DMS153 treated with DMSO at 0.1 percent for 48 hours (cell line): ENCODE measurements at regions not wholly inside any gene's neighbourhood (a gene's known extent, or its start where the extent isn't known, plus 50 kb on each side); places are given as distances from the start of the nearest gene placed in this dataset.
"Not testable (repeated sequence)": the region's sequence is repeated elsewhere in the genome, so short reads cannot be mapped to it uniquely, and the experiment has no call there.

ENCODE experiments used
- DNase-seq: peaks from one replicate; lab custom pipeline; 2025; ENCODE audit not compliant: unreplicated experiment; lab: John Stamatoyannopoulos, UW

- no peak for DNase-seq
Measured at GRCh38 chr21:16215193-16215592, 485.4 kb downstream of the USP25 start.

DNA sequence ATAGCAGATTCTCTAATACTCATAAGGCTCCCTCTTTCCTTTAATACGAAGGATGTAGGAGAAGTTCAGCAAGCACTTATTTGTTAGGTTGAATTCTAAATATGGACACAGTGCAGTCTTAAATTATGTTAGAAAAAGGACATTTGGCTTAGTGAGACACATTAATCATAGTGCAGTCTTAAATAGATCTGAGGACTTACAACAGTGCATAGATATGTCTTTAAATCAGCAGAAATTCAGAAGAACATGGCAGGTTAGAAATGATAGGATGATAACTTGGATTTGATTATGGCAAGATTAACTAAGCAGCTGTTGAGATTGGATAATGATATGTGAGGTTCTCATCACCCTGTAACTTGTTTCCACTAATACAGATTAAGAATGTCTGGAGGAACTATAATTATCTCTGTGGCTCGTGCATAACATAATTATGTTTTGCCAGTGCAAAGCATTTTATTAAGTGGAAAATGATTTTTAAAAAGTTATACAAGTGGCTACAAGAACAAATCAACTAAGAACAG is 485.9 kb downstream of the USP25 start:
- DNase-seq: no peak

- no peak for DNase-seq
Measured at GRCh38 chr21:16216288-16216962, 486.6 kb downstream of the USP25 start.

- no peak for DNase-seq
Measured at GRCh38 chr21:16218682-16219343, 489.0 kb downstream of the USP25 start.

- DNase-seq: not testable (repeated sequence)
Measured at GRCh38 chr21:16224756-16225155, 495.0 kb downstream of the USP25 start.

DNA sequence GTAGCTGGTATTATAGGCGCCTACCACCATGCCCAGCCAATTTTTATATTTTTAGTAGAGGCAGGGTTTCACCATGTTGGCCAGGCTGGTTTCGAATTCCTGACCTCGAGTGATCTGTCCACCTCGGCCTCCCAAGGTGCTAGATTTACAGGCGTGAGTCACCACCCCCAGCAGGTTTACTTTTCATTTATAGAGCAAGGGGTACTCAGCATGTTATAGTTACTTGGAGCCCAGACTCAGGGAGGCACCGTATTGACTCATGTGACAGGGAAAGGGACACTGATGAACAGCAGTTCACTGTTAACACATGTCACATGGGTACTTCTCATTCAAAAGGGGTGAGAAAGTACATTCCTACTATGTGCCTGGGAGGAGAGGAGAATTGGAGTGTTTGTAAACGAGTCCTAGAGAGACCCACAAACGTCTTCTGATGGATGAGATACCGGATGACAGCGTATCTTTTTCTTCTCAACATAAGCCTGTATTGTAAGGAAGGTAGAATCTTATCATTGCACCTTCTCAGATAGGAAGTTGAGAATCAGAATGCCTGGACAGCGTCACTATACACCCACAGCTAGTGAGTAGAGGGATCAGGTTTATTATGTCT is 510.0 kb downstream of the USP25 start:
- DNase-seq: no peak

- no peak for DNase-seq
Measured at GRCh38 chr21:16241016-16241415, 511.2 kb downstream of the USP25 start.

DNA sequence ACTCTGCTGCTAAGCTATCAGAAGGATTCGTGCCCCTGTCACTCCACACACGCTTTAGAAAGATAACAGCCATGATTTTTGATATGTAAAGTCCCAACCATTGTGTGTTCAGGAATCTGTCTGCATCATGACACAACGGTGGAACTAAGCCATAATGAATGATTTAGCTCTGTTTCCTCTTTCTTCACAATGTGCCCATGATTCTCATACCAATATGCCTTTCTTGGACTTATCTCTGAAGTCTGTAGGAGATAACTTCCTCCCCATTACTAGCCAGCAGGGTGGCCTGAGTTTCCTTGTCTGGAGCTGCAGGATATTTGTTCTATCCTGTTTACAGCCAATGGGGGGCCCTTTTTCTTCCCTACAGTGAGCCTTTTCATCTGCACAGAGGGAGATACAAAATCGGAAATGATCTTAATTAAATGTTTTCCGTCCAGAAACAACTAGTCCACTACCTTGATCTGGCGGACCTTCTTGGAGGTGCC is 511.7 kb downstream of the USP25 start:
- DNase-seq: no peak

GRCh38 chr21:16243396-16243795 is 513.6 kb downstream of the USP25 start:
- no peak for DNase-seq

DNA sequence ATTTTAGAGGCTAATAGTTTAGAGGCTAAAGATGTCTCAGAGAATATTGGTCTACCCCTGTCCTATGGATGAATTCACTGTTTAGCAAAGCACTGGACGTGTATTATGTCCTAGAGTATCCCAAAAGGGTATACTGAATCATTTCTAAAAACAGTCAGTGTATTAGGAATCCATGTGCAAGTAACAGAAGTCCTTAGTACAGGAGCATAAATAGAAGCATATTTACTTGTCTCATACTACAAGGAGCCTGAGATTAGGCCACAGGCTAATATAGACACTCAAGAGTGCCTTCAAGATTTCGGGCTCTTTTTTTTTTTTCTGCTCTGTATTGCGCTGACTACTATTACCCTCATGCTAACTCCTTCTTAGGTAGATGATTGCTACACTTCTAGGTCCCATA is 518.9 kb downstream of the USP25 start:
- DNase-seq: no peak

GRCh38 chr21:16250273-16250672 is 520.5 kb downstream of the USP25 start:
- no peak for DNase-seq

DNA sequence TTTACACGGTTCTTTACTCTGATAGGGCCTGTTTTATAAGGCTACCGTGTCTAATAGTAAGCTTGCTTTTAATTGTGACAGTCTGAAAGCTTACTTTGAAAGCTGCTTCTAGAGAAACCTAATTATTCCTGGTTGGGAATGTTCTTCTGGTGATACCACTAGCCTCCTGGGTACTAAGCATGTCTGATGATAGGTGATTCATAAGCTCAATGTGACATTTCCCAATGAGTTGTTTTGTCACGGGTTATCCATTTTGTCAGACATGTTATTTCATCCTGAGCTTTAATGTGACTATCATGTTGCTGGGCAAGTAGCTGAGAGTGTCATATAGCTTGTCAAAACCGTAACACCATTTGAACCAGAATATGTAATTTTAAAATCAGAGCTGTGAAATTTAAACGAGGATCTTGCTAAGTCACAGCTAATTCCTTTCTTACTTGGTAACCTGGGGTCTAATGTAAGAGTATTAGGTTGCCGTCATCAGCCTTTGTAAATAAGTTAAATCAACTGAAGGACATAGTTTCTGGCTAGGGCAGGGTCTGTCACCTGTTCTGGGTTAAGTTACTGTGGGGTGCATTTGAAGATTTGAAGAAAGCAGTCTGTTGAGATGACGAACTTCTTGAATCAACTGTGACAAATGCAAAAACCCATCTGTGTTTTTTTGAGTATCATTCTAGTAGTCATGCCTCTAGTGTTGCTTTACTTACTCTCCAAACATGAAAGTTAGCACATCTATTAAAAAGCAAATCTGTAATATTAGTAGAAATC is 529.2 kb downstream of the USP25 start:
- no peak for DNase-seq

DNA sequence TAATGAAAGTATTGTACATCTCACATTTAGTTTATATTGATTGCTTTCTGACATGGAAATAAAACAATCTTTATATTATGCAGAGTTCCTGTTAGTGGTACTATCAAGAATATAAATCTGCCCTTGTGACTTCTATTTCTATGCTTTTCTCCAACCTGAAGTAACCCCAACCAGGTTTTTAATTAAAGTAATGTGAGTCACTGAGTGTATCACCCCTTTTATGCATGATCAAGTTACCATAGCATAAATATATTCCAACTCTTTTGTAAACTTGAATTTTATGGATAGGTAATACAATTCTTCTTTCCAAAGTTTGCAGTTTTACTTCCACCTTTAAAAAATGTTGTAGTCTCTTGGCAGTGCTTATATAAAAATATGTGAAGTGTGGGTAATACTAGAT is 532.3 kb downstream of the USP25 start:
- no peak for DNase-seq

DNA sequence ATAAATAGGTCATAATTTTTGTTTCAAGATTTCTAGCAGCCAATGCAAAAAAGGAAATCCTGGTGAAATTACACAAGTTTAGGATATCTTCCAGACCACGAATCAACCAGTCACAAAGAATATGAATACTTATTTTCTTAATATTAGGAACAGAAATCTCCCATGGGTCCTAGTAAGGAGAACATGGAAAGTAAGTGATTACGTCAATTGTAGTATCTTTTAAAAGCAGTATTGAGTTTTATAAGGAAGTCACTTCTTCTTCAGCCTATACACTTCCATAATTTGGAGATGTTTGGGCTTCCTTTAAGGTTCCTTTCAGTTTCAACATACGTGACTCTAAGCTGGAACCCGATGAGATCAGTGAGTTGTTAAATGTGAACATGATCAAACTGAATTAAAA is 534.5 kb downstream of the USP25 start:
- no peak for DNase-seq

DNA sequence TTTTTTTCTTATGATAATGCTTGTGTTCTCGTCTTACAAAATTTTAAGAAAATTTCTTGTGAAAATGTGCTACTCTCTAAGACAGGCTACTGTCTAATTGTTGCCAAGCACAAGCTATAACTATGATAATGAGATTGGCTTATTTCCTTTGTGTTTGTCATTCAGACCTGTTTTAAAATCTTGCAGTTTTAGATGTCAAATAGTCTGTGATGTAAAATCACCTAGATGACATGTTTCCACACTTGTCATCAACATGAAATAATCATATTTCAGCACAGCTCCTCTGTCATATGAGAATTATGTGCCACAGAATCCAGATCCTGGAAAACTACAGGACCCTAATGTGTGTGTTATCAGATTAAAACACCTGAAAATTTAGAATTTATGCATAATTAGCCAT is 539.7 kb downstream of the USP25 start:
- DNase-seq: no peak

DNA sequence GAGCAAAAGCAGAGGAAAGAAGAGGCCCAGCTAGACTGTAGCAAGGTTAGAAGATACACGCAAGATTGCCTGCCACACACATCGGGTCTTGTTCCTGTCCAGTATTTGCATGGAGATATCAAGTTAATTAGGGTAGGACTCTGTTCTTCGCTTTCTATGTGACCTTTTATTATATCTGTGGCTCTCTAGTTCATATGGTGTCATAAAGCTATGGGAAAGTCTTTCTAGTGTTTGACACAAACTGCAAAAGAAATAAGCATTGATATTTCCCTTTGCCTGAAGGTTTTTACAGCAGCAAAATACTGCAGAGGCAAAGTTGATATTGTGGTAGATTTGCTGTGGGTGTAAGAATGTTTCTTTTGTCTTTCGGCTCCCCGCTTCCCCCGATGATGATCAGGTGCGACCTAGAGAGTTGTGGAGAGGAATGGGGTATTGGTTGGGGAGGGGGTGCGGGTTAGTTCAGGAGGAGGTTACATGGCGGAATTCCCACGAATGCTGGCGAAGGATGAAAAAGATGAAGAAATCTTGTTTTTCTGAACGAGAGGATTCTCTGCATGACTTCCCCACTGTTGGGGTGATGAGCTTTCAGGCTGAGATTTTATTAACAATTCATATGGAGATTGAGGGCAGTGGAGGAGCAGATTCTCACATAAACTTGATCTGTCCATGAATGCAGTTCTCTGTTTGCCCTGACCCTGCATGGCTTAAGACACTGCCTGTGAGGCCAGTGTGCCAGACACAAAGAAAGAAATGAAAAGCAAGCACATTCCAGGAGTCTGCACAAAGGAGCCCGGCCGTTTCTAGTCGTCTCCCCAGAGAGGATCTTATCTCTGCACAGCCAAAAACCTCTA is 550.2 kb downstream of the USP25 start:
- DNase-seq: no peak

DNA sequence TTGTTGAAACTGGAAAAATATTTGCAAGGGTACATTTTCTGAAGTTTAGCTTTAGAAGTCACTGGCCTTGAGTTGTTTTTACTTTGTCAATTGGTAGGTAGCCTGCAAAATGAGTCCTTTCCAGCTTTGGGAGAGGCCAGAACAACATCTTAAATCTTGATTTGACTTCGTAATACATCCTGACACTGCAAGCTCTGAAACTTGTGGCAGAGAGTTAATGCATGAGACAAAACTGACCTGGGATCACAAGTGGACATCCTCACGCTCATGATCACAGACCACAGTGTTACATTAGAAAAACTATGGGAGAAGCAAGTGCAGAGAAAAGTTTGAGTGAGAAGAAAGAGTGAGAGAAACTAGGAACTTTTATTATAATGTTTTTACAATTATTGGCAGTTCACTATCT is 550.9 kb downstream of the USP25 start:
- no peak for DNase-seq

- DNase-seq: no peak
Measured at GRCh38 chr21:16283516-16283915, 553.7 kb downstream of the USP25 start.

DNA sequence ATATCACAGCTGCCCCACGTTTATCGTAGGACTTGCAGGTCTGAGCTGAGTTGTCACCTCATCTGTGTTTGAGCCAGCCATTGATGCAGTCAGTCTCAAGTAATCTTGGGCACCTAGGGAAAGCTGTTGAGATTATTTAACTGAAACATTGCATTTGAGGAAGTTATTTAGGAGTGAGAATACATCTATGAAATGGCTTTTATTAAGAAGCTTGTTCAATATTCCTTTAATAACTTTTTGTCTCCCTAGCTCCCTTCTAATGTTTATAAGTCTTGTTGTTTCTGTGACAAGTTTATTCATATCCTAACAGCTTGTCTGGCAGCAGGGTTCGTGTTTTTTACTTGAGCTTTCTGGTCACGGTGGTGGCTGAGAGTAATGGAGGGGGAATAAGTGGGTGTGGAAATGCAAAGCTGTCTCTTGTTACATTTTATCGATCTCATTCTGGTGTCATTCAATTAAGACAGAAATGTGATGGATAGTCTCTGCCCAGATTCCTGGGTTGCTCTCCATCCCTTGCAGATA is 555.9 kb downstream of the USP25 start:
- no peak for DNase-seq

GRCh38 chr21:16287046-16287445 is 557.3 kb downstream of the USP25 start:
- DNase-seq: no peak
